Esophagus squamous epithelium (tissue), 5 donors: ENCODE measurements at regions not wholly inside any gene's neighbourhood (a gene's known extent, or its start where the extent isn't known, plus 50 kb on each side); places are given as distances from the start of the nearest gene placed in this dataset.

Experiments used
- DNase-seq: peaks from one replicate; lab custom pipeline; 2025; lab: John Stamatoyannopoulos, UW
- H3K27ac ChIP-seq, 4 donors: fragments of 200-600 bp; sonication (generic); one replicate each; pipeline ENCODE4 v1.5.1; 2016 to 2019; ENCODE audit warnings: mild to moderate bottlenecking in 1 of 4
- H3K27me3 ChIP-seq, 4 donors: fragments of 200-600 bp; sonication (generic); 1 replicate in 3 of 4; 2 replicates in 1 of 4; pipeline versions ENCODE4 v1.5.1 to v1.6.0; 2017 to 2021; ENCODE audit warnings: antibody characterized with exemption in 1 of 4
- H3K36me3 ChIP-seq, 3 donors: fragments of 200-600 bp; sonication (generic); one replicate each; pipeline ENCODE4 v1.5.1; 2016 to 2019
- H3K4me1 ChIP-seq, 3 donors: fragments of 200-600 bp; sonication (generic); one replicate each; pipeline ENCODE4 v1.5.1; 2017 to 2019
- H3K4me3 ChIP-seq, 4 donors: fragments of 200-600 bp; sonication (generic); 1 replicate in 3 of 4; 2 replicates in 1 of 4; pipeline ENCODE4 v1.5.1; 2016 to 2019; ENCODE audit warnings: mild to moderate bottlenecking in 2 of 4, moderate library complexity in 1 of 4
- H3K9me3 ChIP-seq, 3 donors: fragments of 200-600 bp; sonication (generic); one replicate each; pipeline ENCODE4 v1.5.1; 2016 to 2019
- POLR2A ChIP-seq, 4 donors: fragments of 450-650 bp; IDR thresholded peaks; one replicate each; pipeline ENCODE4 v1.6.1; 2017; ENCODE audit warnings: antibody characterized with exemption in 4 of 4, mild to moderate bottlenecking in 4 of 4, moderate library complexity in 3 of 4
- WGBS, 2 donors: methylation state at CpG; one replicate each; pipeline ENCODE4 v1.1.5; 2018; 5-methylcytosine and 5-hydroxymethylcytosine counted together
- intact Hi-C: fragments of 100-400 bp; cut with DNase I; formaldehyde crosslinking; loops from one replicate; pipeline ENCODE4 v1.15.0; 2022
- TF ChIP-seq, protein P1 (sequence below), 6 experiments: fragments of 450-650 bp in 4 of 6; fragments of 200-600 bp in 2 of 6; sonication (generic) in 2 of 6; IDR thresholded peaks; one replicate each; pipeline ENCODE4 v1.5.1; 2016 to 2019; ENCODE audit warnings: antibody characterized with exemption in 6 of 6, mild to moderate bottlenecking in 4 of 6, moderate library complexity in 4 of 6
- donor health status: DM: yes; HTN: yes; CAD: no.

GRCh38 chr10:131419797-131420196 is 108.3 kb upstream of the TCERG1L start:
- intact Hi-C loops, result no loop called here
- 86 to 87% methylated on average over 17 to 22 of the region's 22 CpGs for WGBS, 2 donors
- DNase-seq, result no peak

DNA sequence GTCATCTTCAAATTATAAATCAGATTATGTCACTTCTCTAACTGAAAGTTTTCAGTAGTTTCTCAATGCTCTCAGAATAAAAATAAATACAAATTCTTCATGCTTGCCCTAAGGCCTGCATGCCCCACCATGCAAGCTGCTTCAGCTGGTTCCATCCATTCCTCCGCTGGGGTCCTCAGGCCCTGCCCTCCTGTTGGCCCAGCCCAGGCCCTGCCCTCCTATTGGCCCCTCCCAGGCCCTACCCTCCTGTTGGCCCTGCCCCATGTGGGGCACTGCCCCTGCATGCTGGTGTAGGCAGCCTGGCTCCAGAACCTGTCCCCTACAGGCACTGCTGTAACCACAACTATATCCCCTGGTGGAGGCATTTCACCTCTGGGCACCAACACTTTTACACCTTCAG is 109.3 kb upstream of the TCERG1L start:
- intact Hi-C loops, result no loop called here
- Histone ChIP-seq H3K9me3 (peaks cover 0 to 6% (median 0%) of the 10 kb centered on the region in 3 donors), H3K27me3 (peaks cover 0 to 94% (median 0%) of the 10 kb centered on the region in 4 donors), H3K4me3 (no peak overlapping the region), H3K27ac (no peak overlapping the region), H3K4me1 (peaks cover 0 to 9% (median 0%) of the 10 kb centered on the region in 3 donors), H3K36me3 (no peaks in the 10 kb centered on the region)
- TF ChIP-seq, protein P1, sequence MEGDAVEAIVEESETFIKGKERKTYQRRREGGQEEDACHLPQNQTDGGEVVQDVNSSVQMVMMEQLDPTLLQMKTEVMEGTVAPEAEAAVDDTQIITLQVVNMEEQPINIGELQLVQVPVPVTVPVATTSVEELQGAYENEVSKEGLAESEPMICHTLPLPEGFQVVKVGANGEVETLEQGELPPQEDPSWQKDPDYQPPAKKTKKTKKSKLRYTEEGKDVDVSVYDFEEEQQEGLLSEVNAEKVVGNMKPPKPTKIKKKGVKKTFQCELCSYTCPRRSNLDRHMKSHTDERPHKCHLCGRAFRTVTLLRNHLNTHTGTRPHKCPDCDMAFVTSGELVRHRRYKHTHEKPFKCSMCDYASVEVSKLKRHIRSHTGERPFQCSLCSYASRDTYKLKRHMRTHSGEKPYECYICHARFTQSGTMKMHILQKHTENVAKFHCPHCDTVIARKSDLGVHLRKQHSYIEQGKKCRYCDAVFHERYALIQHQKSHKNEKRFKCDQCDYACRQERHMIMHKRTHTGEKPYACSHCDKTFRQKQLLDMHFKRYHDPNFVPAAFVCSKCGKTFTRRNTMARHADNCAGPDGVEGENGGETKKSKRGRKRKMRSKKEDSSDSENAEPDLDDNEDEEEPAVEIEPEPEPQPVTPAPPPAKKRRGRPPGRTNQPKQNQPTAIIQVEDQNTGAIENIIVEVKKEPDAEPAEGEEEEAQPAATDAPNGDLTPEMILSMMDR (IDR thresholded peaks at IDR 0.05), result no peak
- no peak for TF ChIP-seq POLR2A (IDR thresholded peaks at IDR 0.05)
- 85% methylated on average over 1 of the region's 1 CpG; no CpG with 5 or more reads in 1 of the 2 donors for WGBS, 2 donors
- no peak for DNase-seq

More at GRCh38 chr10:131419797-131420196, 108.3 kb upstream of the TCERG1L start:
- no peaks in the 10 kb centered on the region for H3K36me3 ChIP-seq
- peaks cover 0 to 9% (median 0%) of the 10 kb centered on the region in 3 donors for H3K4me1 ChIP-seq
- no peak overlapping the region for H3K4me3 ChIP-seq
- TF ChIP-seq POLR2A (IDR thresholded peaks at IDR 0.05), result no peak
- TF ChIP-seq, protein P1 (IDR thresholded peaks at IDR 0.05), result no peak
- peaks cover 0 to 94% (median 0%) of the 10 kb centered on the region in 4 donors for H3K27me3 ChIP-seq
- no peak overlapping the region for H3K27ac ChIP-seq
- peaks cover 0 to 6% (median 0%) of the 10 kb centered on the region in 3 donors for H3K9me3 ChIP-seq

DNA sequence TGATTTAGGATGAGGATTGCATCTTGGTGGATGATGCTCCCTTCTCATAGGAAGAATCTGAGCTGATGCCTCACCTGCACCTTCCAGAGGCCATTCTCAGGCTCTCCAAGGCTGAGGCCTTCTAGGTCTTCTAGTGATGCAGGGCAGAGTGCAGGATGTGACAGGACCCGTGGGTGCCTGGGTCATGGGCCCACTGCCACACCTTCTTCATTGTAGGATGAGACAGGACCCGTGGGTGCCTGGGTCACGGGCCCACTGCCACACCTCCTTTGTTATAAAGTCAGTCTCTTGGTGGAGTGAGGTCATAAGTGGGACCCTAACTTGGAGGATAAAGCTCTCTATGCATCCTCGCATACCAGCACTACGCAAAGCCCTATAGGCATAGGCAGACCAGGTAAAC is 109.9 kb upstream of the TCERG1L start:
- intact Hi-C loops, result no loop called here
- no peak overlapping the region for H3K4me3 ChIP-seq
- no peak overlapping the region for H3K27ac ChIP-seq
- WGBS, 2 donors, result 20% methylated on average over 1 of the region's 5 CpGs; no CpG with 5 or more reads in 1 of the 2 donors
- no peaks in the 10 kb centered on the region for H3K36me3 ChIP-seq
- H3K27me3 ChIP-seq, result peaks cover 0 to 94% (median 0%) of the 10 kb centered on the region in 4 donors
- TF ChIP-seq, protein P1 (IDR thresholded peaks at IDR 0.05), result no peak
- TF ChIP-seq POLR2A (IDR thresholded peaks at IDR 0.05), result no peak
- DNase-seq, result no peak
- H3K4me1 ChIP-seq, result peaks cover 0 to 9% (median 0%) of the 10 kb centered on the region in 3 donors
- peaks cover 0 to 6% (median 0%) of the 10 kb centered on the region in 3 donors for H3K9me3 ChIP-seq

- Histone ChIP-seq H3K27me3 (peaks cover 0 to 91% (median 0%) of the 10 kb centered on the region in 4 donors), H3K36me3 (no peaks in the 10 kb centered on the region), H3K4me3 (no peak overlapping the region), H3K4me1 (peaks cover 0 to 9% (median 0%) of the 10 kb centered on the region in 3 donors), H3K9me3 (no peaks in the 10 kb centered on the region), H3K27ac (no peak overlapping the region)
- TF ChIP-seq, protein P1 (IDR thresholded peaks at IDR 0.05), result no peak
- no peak for TF ChIP-seq POLR2A (IDR thresholded peaks at IDR 0.05)
- no peak for DNase-seq
- WGBS, 2 donors, result 87 to 94% methylated on average over 4 to 7 of the region's 10 CpGs
- intact Hi-C loops, result no loop called here
These were observed 111.2 kb upstream of the TCERG1L start for GRCh38 chr10:131422731-131423130.

DNA sequence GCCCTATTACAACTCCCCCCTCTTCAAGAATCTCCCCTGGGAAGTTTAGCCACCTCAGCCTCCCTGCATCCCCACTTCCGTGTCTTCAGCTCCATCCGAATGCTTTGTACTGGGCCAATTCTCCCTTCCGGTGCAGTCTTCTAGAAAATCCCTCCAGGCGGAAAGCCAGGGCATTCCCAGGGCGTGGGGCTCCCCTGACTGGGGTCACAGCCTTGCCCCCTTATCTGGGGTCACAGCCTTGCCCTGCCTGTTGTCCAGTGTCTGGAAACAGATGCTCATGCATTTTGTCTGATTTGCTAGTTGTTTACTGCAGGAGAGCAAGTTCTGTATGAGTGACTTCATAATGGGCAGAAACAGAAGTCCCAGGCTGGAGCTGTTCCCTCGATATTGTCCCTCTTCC is 112.5 kb upstream of the TCERG1L start:
- Histone ChIP-seq H3K4me3 (no peak overlapping the region), H3K9me3 (no peaks in the 10 kb centered on the region), H3K4me1 (peaks cover 0 to 7% (median 0%) of the 10 kb centered on the region in 3 donors), H3K36me3 (no peaks in the 10 kb centered on the region), H3K27ac (no peak overlapping the region), H3K27me3 (peaks cover 0 to 93% (median 0%) of the 10 kb centered on the region in 4 donors)
- DNase-seq, result no peak
- 18 to 32% methylated on average over 5 of the region's 6 CpGs for WGBS, 2 donors
- TF ChIP-seq, protein P1 (IDR thresholded peaks at IDR 0.05), result no peak
- TF ChIP-seq POLR2A (IDR thresholded peaks at IDR 0.05), result no peak
- intact Hi-C loops, result no loop called here
